ENCODE measurements at regions not wholly inside any gene's neighbourhood (a gene's known extent, or its start where the extent isn't known, plus 50 kb on each side); places are given as distances from the start of the nearest gene placed in this dataset.

GRCh38 chr4:52373650-52374049 lies 285.5 kb downstream of the USP46 start:
- no peak overlapping the region for H3K27ac ChIP-seq (ENCODE audit: low read length)
- H3K9ac ChIP-seq (ENCODE audit: low read length), result no peak overlapping the region
- no peaks in the 10 kb centered on the region for H3K27me3 ChIP-seq (ENCODE audit: insufficient read depth, low read depth, low read length)
- no peak overlapping the region for H2AFZ ChIP-seq (ENCODE audit: low read depth, low read length)
- no peak overlapping the region for H3K4me3 ChIP-seq (ENCODE audit: low read length)
- H3K9me3 ChIP-seq (ENCODE audit: low read length), result no peaks in the 10 kb centered on the region
- no peaks in the 10 kb centered on the region for H3K79me2 ChIP-seq (replicated peaks; ENCODE audit: insufficient read depth, low read length)
- no peak for TF ChIP-seq MXI1 (conservative IDR thresholded peaks at IDR 0.05; ENCODE audit: poor library complexity, severe bottlenecking)
- TF ChIP-seq POLR2AphosphoS5 (IDR thresholded peaks at IDR 0.05), result no peak
- TF ChIP-seq RAD21 (conservative IDR thresholded peaks at IDR 0.05), result no peak
- no peak for TF ChIP-seq TAF1 (IDR thresholded peaks at IDR 0.05; ENCODE audit: low read depth)
- TF ChIP-seq CTCF (IDR thresholded peaks at IDR 0.05; ENCODE audit: poor library complexity, severe bottlenecking), result no peak
- no peak for TF ChIP-seq EZH2 (IDR thresholded peaks at IDR 0.05; ENCODE audit: borderline replicate concordance, insufficient read depth, low read length, poor library complexity, severe bottlenecking)
- TF ChIP-seq EP300 (conservative IDR thresholded peaks at IDR 0.05; ENCODE audit: poor library complexity, severe bottlenecking), result no peak
- TF ChIP-seq REST (IDR thresholded peaks at IDR 0.05; ENCODE audit: borderline replicate concordance), result no peak
- no peak for TF ChIP-seq SMC3 (conservative IDR thresholded peaks at IDR 0.05; ENCODE audit: poor library complexity)
- H3F3A ChIP-seq (ENCODE audit: insufficient read depth, low read length, poor library complexity, severe bottlenecking), result no peaks in the 10 kb centered on the region
- H4K20me1 ChIP-seq (ENCODE audit: insufficient read depth), result no peaks in the 10 kb centered on the region
- no peaks in the 10 kb centered on the region for H3K9me2 ChIP-seq (ENCODE audit: insufficient read depth, low read length)
- H3K36me3 ChIP-seq (ENCODE audit: insufficient read depth, low read length), result no peaks in the 10 kb centered on the region
- no peak overlapping the region for H3K4me2 ChIP-seq (ENCODE audit: low read length)

- Histone ChIP-seq H3K9me2 (ENCODE audit: insufficient read depth, low read length) (no peaks in the 10 kb centered on the region), H3K27me3 (ENCODE audit: insufficient read depth, low read depth, low read length) (no peaks in the 10 kb centered on the region), H3F3A (ENCODE audit: insufficient read depth, low read length, poor library complexity, severe bottlenecking) (no peaks in the 10 kb centered on the region), H3K9ac (ENCODE audit: low read length) (no peak overlapping the region), H3K36me3 (ENCODE audit: insufficient read depth, low read length) (no peaks in the 10 kb centered on the region), H3K79me2 (replicated peaks; ENCODE audit: insufficient read depth, low read length) (no peaks in the 10 kb centered on the region), H4K20me1 (ENCODE audit: insufficient read depth) (no peaks in the 10 kb centered on the region), H3K9me3 (ENCODE audit: low read length) (no peaks in the 10 kb centered on the region), H3K4me2 (ENCODE audit: low read length) (no peak overlapping the region), H3K27ac (ENCODE audit: low read length) (no peak overlapping the region), H2AFZ (ENCODE audit: low read depth, low read length) (no peak overlapping the region), H3K4me3 (ENCODE audit: low read length) (no peak overlapping the region)
- TF ChIP-seq REST (IDR thresholded peaks at IDR 0.05; ENCODE audit: borderline replicate concordance) (no peak), MXI1 (conservative IDR thresholded peaks at IDR 0.05; ENCODE audit: poor library complexity, severe bottlenecking) (no peak), EP300 (conservative IDR thresholded peaks at IDR 0.05; ENCODE audit: poor library complexity, severe bottlenecking) (no peak), POLR2AphosphoS5 (IDR thresholded peaks at IDR 0.05) (no peak)
These were observed 284.2 kb downstream of the USP46 start for GRCh38 chr4:52374877-52375276.

Data from neural cell (in vitro differentiated cells).